ENCODE measurements at regions not wholly inside any gene's neighbourhood (a gene's known extent, or its start where the extent isn't known, plus 50 kb on each side); places are given as distances from the start of the nearest gene placed in this dataset.
"Not testable (repeated sequence)": the region's sequence is repeated elsewhere in the genome, so short reads cannot be mapped to it uniquely, and the experiment has no call there.

DNA sequence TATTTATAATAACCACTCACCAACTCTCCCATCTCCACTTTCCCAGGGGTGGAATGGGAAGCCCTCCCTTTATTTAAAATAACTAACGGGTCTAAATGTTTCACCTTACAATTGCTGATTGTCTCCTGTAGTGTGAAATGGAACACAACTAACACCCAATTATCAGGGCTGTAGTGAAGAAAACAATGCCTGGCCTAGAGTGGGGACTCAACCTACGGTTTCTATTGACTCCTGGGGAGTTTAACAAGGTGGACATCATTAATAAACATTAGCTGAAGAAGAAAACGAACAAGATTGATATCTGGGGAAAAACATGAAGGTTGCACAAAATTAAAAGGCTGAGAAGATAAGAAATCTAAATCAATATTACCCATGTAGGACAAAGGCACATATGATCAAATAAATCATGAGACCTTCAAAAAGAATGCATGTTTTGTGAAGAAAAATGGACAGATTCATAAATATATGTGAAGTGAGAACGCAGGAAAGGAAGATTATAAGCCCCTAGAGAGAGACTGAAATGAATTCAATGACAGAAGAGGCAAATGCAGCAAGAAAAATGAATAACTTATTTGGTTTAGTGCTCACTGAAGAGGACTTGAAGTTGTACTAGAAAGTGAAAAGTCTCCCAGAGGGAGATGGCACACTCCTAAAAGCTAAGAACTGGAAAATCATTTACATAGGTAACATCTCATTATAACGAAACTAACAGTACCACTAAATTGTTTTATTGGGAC lies 593.0 kb upstream of the AADAT start:
- DNase-seq = peak; percentile 63
- Histone ChIP-seq H3K27me3 (ENCODE audit: control insufficient read depth, insufficient read depth, low read length, poor library complexity, severe bottlenecking) (no peaks in the 10 kb centered on the region), H3K9ac (ENCODE audit: extremely low read depth, low read length, poor library complexity, severe bottlenecking) (peak overlapping the region; percentile 38), H3K4me1 (ENCODE audit: control insufficient read depth, insufficient read depth, low read length) (no peaks in the 10 kb centered on the region), H3K4me3 (ENCODE audit: low read length) (peak overlapping the region; percentile 47), H3K36me3 (ENCODE audit: control insufficient read depth, insufficient read depth, low read length) (no peaks in the 10 kb centered on the region), H3K9me3 (ENCODE audit: control insufficient read depth, low read length) (peaks cover 37% of the 10 kb centered on the region), H3K27ac (ENCODE audit: low read depth, low read length) (no peak overlapping the region)
- peaks cover 12% of the 10 kb centered on the region for H3K4me1 Mint-ChIP-seq
- H3K27me3 Mint-ChIP-seq (ENCODE audit: insufficient read depth) = no peaks in the 10 kb centered on the region
- H3K9me3 Mint-ChIP-seq = peaks cover 19% of the 10 kb centered on the region
- H3K4me3 Mint-ChIP-seq = no peak overlapping the region
- peaks cover 28% of the 10 kb centered on the region for H3K36me3 Mint-ChIP-seq (ENCODE audit: low read depth)
- TF ChIP-seq, protein P1, sequence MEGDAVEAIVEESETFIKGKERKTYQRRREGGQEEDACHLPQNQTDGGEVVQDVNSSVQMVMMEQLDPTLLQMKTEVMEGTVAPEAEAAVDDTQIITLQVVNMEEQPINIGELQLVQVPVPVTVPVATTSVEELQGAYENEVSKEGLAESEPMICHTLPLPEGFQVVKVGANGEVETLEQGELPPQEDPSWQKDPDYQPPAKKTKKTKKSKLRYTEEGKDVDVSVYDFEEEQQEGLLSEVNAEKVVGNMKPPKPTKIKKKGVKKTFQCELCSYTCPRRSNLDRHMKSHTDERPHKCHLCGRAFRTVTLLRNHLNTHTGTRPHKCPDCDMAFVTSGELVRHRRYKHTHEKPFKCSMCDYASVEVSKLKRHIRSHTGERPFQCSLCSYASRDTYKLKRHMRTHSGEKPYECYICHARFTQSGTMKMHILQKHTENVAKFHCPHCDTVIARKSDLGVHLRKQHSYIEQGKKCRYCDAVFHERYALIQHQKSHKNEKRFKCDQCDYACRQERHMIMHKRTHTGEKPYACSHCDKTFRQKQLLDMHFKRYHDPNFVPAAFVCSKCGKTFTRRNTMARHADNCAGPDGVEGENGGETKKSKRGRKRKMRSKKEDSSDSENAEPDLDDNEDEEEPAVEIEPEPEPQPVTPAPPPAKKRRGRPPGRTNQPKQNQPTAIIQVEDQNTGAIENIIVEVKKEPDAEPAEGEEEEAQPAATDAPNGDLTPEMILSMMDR (conservative IDR thresholded peaks at IDR 0.05) = no peak
- H3K27ac Mint-ChIP-seq = no peak overlapping the region
- 9 to 33% methylated on average over 1 to 4 of the region's 5 CpGs for WGBS, 2 experiments (ENCODE audit: insufficient coverage in 1 of 2, insufficient read length in 1 of 2)

GRCh38 chr4:170682087-170682486 lies 592.3 kb upstream of the AADAT start:
- H3K27me3 ChIP-seq (ENCODE audit: control insufficient read depth, insufficient read depth, low read length, poor library complexity, severe bottlenecking); H3K27me3 Mint-ChIP-seq (ENCODE audit: insufficient read depth); H3K27ac Mint-ChIP-seq; H3K36me3 ChIP-seq (ENCODE audit: control insufficient read depth, insufficient read depth, low read length); H3K27ac ChIP-seq (ENCODE audit: low read depth, low read length); H3K4me3 Mint-ChIP-seq; H3K4me1 ChIP-seq (ENCODE audit: control insufficient read depth, insufficient read depth, low read length): not testable (repeated sequence)
- DNase-seq = peak; percentile 80
- 15 to 17% methylated on average over 4 to 5 of the region's 5 CpGs for WGBS, 2 experiments (ENCODE audit: insufficient coverage in 1 of 2, insufficient read length in 1 of 2)
- H3K9ac ChIP-seq (ENCODE audit: extremely low read depth, low read length, poor library complexity, severe bottlenecking) = peak overlapping the region; percentile 38
- peaks cover 40% of the 10 kb centered on the region for H3K9me3 ChIP-seq (ENCODE audit: control insufficient read depth, low read length)
- H3K4me3 ChIP-seq (ENCODE audit: low read length) = peak overlapping the region; percentile 47
- peaks cover 13% of the 10 kb centered on the region for H3K9me3 Mint-ChIP-seq
- peaks cover 30% of the 10 kb centered on the region for H3K36me3 Mint-ChIP-seq (ENCODE audit: low read depth)
- peaks cover 12% of the 10 kb centered on the region for H3K4me1 Mint-ChIP-seq

GRCh38 chr4:170675568-170676262 lies 586.0 kb upstream of the AADAT start:
- peaks cover 50% of the 10 kb centered on the region for H3K9me3 ChIP-seq (ENCODE audit: control insufficient read depth, low read length)
- H3K4me3 ChIP-seq (ENCODE audit: low read length) = peak overlapping the region; percentile 72
- H3K27ac Mint-ChIP-seq = no peak overlapping the region
- no peaks in the 10 kb centered on the region for H3K36me3 ChIP-seq (ENCODE audit: control insufficient read depth, insufficient read depth, low read length)
- H3K27me3 Mint-ChIP-seq (ENCODE audit: insufficient read depth) = no peaks in the 10 kb centered on the region
- 95 to 100% methylated on average over 2 of the region's 2 CpGs for WGBS, 2 experiments (ENCODE audit: insufficient coverage in 1 of 2, insufficient read length in 1 of 2)
- H3K4me1 ChIP-seq (ENCODE audit: control insufficient read depth, insufficient read depth, low read length) = no peaks in the 10 kb centered on the region
- no peak for DNase-seq
- H3K4me3 Mint-ChIP-seq = no peak overlapping the region
- peaks cover 26% of the 10 kb centered on the region for H3K4me1 Mint-ChIP-seq
- TF ChIP-seq, protein P1 (conservative IDR thresholded peaks at IDR 0.05) = no peak
- no peaks in the 10 kb centered on the region for H3K27me3 ChIP-seq (ENCODE audit: control insufficient read depth, insufficient read depth, low read length, poor library complexity, severe bottlenecking)
- no peak overlapping the region for H3K27ac ChIP-seq (ENCODE audit: low read depth, low read length)
- H3K9ac ChIP-seq (ENCODE audit: extremely low read depth, low read length, poor library complexity, severe bottlenecking) = no peak overlapping the region
- H3K36me3 Mint-ChIP-seq (ENCODE audit: low read depth) = peaks cover 36% of the 10 kb centered on the region
- H3K9me3 Mint-ChIP-seq = peaks cover 17% of the 10 kb centered on the region
